ENCODE measurements at regions not wholly inside any gene's neighbourhood (a gene's known extent, or its start where the extent isn't known, plus 50 kb on each side); places are given as distances from the start of the nearest gene placed in this dataset.

- H3K4me1 Mint-ChIP-seq: peaks cover 20% of the 10 kb centered on the region
- no peaks in the 10 kb centered on the region for H3K9me3 Mint-ChIP-seq (ENCODE audit: insufficient read depth)
- WGBS (ENCODE audit: insufficient coverage): 88% methylated on average over 3 of the region's 4 CpGs
- no peaks in the 10 kb centered on the region for H3K79me2 ChIP-seq (ENCODE audit: control insufficient read depth, insufficient read depth, low read length)
- no peak overlapping the region for H3K9ac ChIP-seq (ENCODE audit: low read length)
- intact Hi-C loops (cut with micrococcal nuclease): loop anchor here (1.0 to 10.0 kb wide), 5 partner anchors 12 to 277 kb away; partner anchors contain the start of gene ZNF532
- ChIA-PET CTCF (interaction anchor here (0.8 to 18.8 kb wide), 9 partner anchors 11 to 387 kb away, joined by 3 to 471 read pairs (median 4); partner anchors contain the start of gene MALT1), POLR2A (no interaction called here)
- H3K9me3 ChIP-seq (ENCODE audit: control extremely low read depth in 1 of 3, control insufficient read depth in 2 of 3, insufficient read depth in 1 of 3, low read length in 2 of 3): no peaks in the 10 kb centered on the region
- no peak overlapping the region for H3K4me3 ChIP-seq (ENCODE audit: control extremely low read depth in 1 of 5, extremely low read depth in 1 of 5, insufficient read depth in 1 of 5, low read depth in 2 of 5, low read length in 4 of 5)
- no peak overlapping the region for H3K27ac Mint-ChIP-seq
- H4K20me1 ChIP-seq (ENCODE audit: control insufficient read depth, insufficient read depth, low read length, poor library complexity, severe bottlenecking): no peaks in the 10 kb centered on the region
- H3K4me3 Mint-ChIP-seq: no peak overlapping the region
- H3K36me3 ChIP-seq (replicated peaks in 1 of 2; ENCODE audit: control extremely low read depth in 1 of 2, control insufficient read depth in 1 of 2, extremely low read depth in 1 of 2, insufficient read depth in 2 of 2, low read length in 1 of 2): no peaks in the 10 kb centered on the region
- no peak for TF ChIP-seq EZH2 (IDR thresholded peaks at IDR 0.05; ENCODE audit: borderline replicate concordance, insufficient read depth, low read depth, low read length, poor library complexity, severe bottlenecking)
- TF ChIP-seq CTCF (IDR thresholded peaks at IDR 0.05): no peak
- ATAC-seq (ENCODE audit: low read depth): no peak
- H3K27me3 ChIP-seq (replicated peaks in 1 of 4; ENCODE audit: control extremely low read depth in 1 of 4, control insufficient read depth in 3 of 4, insufficient read depth in 4 of 4, low read length in 3 of 4): no peaks in the 10 kb centered on the region
- H3K27ac ChIP-seq (ENCODE audit: low read length in 2 of 2): no peak overlapping the region
- H3K4me2 ChIP-seq (replicated peaks; ENCODE audit: low read depth, low read length, poor library complexity, severe bottlenecking): no peak overlapping the region
- H3K27me3 Mint-ChIP-seq: peaks cover 6% of the 10 kb centered on the region
- no peak overlapping the region for H2AFZ ChIP-seq (ENCODE audit: insufficient read depth, low read depth, low read length, poor library complexity, severe bottlenecking)
- H3K4me1 ChIP-seq (ENCODE audit: control insufficient read depth in 2 of 2, insufficient read depth in 2 of 2, low read length in 2 of 2): peaks cover 5 to 14% of the 10 kb centered on the region in 2 donors
- no peak for DNase-seq
Measured at GRCh38 chr18:59057969-59058368, 81.7 kb upstream of the SEC11C start.

DNA sequence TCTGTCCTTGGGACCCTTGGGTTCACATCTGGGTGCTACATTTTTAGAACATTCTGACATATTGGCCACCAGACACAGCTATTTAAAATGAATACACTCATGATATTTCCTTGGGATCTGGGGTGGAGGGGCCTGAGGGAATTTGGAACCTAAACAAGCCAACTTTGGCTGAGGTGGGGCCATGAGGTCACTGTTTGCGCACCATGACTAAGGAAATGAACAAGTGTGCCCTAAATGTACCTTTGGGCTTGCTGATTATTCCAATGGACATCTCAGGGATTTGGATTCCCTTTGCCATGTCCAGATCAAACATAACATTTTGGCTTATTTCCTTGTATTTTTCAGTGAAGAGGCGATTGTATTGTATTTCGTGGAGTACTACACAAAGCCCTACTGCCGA is 80.5 kb upstream of the SEC11C start:
- ATAC-seq (ENCODE audit: low read depth) (no peak), DNase-seq (no peak)
- H3K79me2 ChIP-seq (ENCODE audit: control insufficient read depth, insufficient read depth, low read length): no peaks in the 10 kb centered on the region
- no peak overlapping the region for H2AFZ ChIP-seq (ENCODE audit: insufficient read depth, low read depth, low read length, poor library complexity, severe bottlenecking)
- TF ChIP-seq CTCF (IDR thresholded peaks at IDR 0.05): no peak
- no peak for TF ChIP-seq EZH2 (IDR thresholded peaks at IDR 0.05; ENCODE audit: borderline replicate concordance, insufficient read depth, low read depth, low read length, poor library complexity, severe bottlenecking)
- intact Hi-C loops (cut with micrococcal nuclease): loop anchor here (5.0 to 10.0 kb wide), 3 partner anchors 94 to 194 kb away; partner anchors contain the start of gene ZNF532
- H3K9me3 ChIP-seq (ENCODE audit: control extremely low read depth in 1 of 3, control insufficient read depth in 2 of 3, insufficient read depth in 1 of 3, low read length in 2 of 3): no peaks in the 10 kb centered on the region
- peaks cover 10 to 23% of the 10 kb centered on the region in 2 donors for H3K4me1 ChIP-seq (ENCODE audit: control insufficient read depth in 2 of 2, insufficient read depth in 2 of 2, low read length in 2 of 2)
- WGBS (ENCODE audit: insufficient coverage): 100% methylated on average over 4 of the region's 4 CpGs
- Mint-ChIP-seq H3K9me3 (ENCODE audit: insufficient read depth) (no peaks in the 10 kb centered on the region), H3K27me3 (peaks cover 6% of the 10 kb centered on the region), H3K27ac (no peak overlapping the region), H3K4me3 (no peak overlapping the region), H3K4me1 (peaks cover 27% of the 10 kb centered on the region)
- ChIA-PET CTCF (interaction anchor here (1.0 to 18.8 kb wide), 5 partner anchors 12 to 388 kb away, joined by 3 to 471 read pairs (median 45); partner anchors contain the start of gene MALT1), POLR2A (interaction anchor here (0.6 to 0.8 kb wide), 2 partner anchors 14 to 44 kb away, joined by 4 to 5 read pairs; no protein-coding TSS in a partner anchor)
- H3K4me2 ChIP-seq (replicated peaks; ENCODE audit: low read depth, low read length, poor library complexity, severe bottlenecking): no peak overlapping the region
- H3K27me3 ChIP-seq (replicated peaks in 1 of 4; ENCODE audit: control extremely low read depth in 1 of 4, control insufficient read depth in 3 of 4, insufficient read depth in 4 of 4, low read length in 3 of 4): no peaks in the 10 kb centered on the region
- H3K36me3 ChIP-seq (replicated peaks in 1 of 2; ENCODE audit: control extremely low read depth in 1 of 2, control insufficient read depth in 1 of 2, extremely low read depth in 1 of 2, insufficient read depth in 2 of 2, low read length in 1 of 2): no peaks in the 10 kb centered on the region
- H4K20me1 ChIP-seq (ENCODE audit: control insufficient read depth, insufficient read depth, low read length, poor library complexity, severe bottlenecking): no peaks in the 10 kb centered on the region
- H3K4me3 ChIP-seq (ENCODE audit: control extremely low read depth in 1 of 5, extremely low read depth in 1 of 5, insufficient read depth in 1 of 5, low read depth in 2 of 5, low read length in 4 of 5): no peak overlapping the region
- H3K9ac ChIP-seq (ENCODE audit: low read length): no peak overlapping the region
- no peak overlapping the region for H3K27ac ChIP-seq (ENCODE audit: low read length in 2 of 2)
